HG03342 (cell line): ENCODE measurements at regions not wholly inside any gene's neighbourhood (a gene's known extent, or its start where the extent isn't known, plus 50 kb on each side); places are given as distances from the start of the nearest gene placed in this dataset.
A peak's percentile ranks its signal among the peaks of the same experiment; 100 is the strongest.
"Not testable (repeated sequence)": the region's sequence is repeated elsewhere in the genome, so short reads cannot be mapped to it uniquely, and the experiment has no call there.

ENCODE experiments used
- ATAC-seq: cut with Tn5 transposase; IDR thresholded peaks from one replicate; pipeline ENCODE4 v1.9.1; 2021; ENCODE audit warnings: mild to moderate bottlenecking, moderate library complexity; ENCODE audit not compliant: unreplicated experiment

GRCh38 chr6:30832864-30833263 is 51.5 kb upstream of the DDR1 start:
- ATAC-seq: no peak

- no peak for ATAC-seq
Observed at GRCh38 chr6:30830438-30830837, 53.9 kb upstream of the DDR1 start.

DNA sequence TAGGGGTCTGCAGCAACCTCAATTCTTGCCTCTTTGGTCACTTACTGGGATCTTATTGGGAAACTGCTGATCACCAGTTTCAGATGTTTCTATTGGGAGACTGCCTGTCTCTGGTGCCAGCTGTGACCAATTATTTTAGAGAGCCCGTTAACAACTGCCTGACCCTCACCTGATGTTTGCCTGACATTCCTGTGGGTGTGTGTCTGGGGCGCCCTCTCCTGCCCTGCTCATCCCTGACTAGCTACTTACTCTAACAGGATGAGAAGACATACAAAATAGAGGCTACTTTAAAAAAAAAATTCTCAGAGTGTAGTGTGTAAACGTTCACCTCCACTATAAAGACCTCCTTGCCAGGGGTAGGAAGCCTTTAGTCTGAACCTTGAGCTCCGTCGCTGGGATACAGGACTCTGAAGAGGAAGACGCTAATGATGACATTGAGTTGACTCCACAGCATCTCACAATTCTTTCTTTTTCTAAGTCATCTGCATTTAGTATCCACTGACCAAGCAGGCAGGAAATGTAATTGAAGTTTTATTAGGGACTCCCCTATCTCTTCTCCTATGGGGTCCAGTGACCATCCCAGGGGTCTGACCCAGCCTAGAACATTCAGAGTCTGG is 54.6 kb upstream of the DDR1 start:
- ATAC-seq: no peak

DNA sequence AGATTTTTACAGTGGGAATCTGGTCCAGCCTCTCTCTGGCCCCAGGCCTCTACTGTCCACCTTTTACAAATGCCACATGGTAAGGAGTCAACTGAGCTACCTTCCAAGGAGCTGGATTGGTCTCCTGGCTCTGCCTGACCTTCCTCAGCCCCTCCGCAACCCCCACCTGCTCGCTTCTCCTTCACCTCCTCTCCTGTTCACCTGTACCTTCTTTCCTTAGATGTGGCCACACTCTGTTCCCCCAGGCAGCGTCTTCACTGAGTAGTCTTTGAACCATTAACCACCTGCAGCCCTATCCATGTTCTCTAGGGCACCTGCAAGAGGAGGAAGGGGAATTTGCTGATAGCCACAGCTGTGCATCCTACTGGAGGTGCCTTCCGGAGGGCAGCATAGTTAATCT is 55.3 kb upstream of the DDR1 start:
- ATAC-seq: no peak

- ATAC-seq: no peak
Observed at GRCh38 chr6:30828027-30828962, 56.0 kb upstream of the DDR1 start.

- ATAC-seq: no peak
Observed at GRCh38 chr6:30826961-30827342, 57.4 kb upstream of the DDR1 start.

GRCh38 chr6:30824698-30825097 is 59.6 kb upstream of the DDR1 start:
- no peak for ATAC-seq

- no peak for ATAC-seq
Observed at GRCh38 chr6:30823534-30823865, 60.8 kb upstream of the DDR1 start.

DNA sequence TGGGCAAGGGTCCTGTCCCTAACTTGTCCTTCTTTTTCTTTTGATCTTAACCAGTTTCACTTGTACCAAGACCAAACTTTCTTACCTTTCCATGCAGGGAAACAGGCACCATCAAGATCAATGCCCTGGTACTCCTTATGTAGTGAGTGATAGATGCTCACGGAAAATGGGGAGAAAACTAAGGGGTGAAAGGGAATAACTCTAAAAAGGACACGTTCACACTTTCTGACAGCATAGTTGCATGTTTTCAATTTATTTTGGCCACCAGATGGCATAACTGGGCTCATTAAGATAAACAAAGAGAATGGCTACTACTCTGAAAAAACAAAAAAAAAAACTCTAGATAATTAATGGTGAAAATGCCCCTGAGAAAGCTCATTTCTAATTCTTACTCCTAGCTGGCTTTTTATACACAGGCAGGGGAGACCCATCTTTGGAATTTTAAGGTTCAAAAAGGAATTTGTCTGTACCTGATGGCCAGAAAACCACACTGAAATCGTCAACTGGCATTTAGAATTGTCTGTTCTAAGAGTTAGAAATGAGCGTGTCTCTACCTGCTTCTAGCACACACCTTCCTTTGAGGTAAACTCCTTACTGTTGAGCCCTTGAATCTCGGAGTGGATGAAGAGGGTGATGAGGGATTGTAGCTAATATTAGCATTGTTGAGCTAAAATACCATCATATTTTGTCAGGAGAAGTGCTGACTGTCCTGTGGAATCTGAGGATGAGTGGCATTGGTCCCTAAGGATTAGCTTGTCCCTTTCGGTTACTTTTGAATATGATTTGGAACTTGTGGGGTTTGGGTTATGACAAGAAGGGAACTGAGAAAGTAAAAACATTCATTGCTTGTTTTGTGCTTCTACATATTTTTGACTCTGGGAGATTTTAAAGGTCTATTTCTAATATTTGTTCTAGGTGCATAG is 62.2 kb upstream of the DDR1 start:
- ATAC-seq: no peak

DNA sequence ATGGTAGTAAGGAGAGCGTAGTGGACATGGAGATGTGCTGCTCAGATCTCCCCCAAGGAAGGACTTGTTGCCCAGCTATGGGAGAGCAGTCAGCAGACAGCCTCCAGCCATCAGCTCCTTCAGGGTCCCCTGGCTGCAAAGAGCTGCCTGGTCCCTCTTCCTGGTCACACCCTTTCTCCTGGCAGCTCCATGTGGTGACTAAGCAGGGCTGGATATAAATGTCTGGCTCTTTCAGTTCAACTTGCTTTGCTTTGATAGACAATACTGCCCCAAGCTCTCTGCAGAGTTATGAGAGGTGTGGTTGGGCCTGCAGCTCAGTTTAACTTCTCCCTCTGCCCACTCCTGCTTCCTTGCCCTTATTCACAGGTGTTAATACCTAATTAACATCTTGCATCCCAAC is 64.1 kb upstream of the DDR1 start:
- ATAC-seq: no peak

DNA sequence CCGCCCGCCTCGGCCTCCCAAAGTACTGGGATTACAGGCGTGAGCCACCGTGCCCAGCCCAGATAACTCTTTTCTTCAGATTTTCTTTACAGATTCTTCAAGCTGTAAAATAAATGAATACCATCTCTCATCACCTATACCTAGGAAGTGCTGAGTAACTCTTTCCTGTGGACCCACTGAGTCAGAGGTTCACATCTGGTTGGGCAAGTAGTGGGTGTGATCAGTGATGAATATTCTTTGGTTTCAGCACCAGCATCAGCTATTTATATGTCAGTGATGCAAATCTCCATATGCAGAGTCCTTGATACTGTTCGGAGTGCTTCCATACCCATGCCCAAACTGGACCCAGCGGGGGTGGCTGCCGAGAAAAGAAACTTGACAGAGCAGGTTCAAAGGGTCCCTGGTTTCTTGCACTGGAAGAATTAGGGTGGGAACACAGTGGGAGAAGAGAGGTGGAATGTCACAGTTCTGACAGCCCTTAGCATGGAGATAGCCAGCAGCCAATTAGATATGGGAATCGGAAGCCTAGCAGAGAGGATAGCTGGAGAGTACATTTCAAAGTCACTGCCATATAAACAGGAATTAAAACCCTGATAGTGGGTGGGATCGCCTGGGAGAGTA is 64.9 kb upstream of the DDR1 start:
- ATAC-seq: no peak

GRCh38 chr6:30818391-30818841 is 65.9 kb upstream of the DDR1 start:
- no peak for ATAC-seq

GRCh38 chr6:30816791-30817739 is 67.3 kb upstream of the DDR1 start:
- no peak for ATAC-seq

- not testable (repeated sequence) for ATAC-seq
Observed at GRCh38 chr6:30816296-30816695, 68.0 kb upstream of the DDR1 start.

DNA sequence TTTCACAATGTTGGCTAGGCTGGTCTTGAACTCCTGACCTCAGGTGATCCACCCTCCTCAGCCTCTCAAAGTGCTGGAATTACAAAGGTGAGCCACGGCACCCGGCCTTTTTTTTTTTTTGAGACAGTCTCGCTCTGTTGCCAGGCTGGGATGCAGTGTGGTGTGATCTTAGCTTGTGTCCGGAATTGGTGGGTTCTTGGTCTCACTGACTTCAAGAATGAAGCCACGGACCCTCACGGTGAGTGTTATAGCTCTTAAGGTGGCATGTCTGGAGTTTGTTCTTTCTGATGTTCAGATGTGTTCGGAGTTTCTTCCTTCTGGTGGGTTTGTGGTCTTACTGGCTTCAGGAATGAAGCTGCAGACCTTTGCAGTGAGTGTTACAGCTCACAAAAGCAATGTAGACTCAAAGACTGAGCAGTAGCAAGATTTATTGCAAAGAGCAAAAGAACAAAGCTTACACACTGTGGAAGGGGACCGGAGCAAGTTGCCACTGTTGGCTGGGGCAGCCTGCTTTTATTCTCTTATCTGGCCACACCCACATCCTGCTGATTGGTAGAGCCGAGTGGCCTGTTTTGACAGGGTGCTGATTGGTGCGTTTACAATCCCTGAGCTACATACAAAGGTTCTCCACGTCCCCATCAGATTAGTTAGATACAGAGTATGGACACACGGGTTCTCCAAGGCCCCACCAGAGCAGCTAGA is 69.1 kb upstream of the DDR1 start:
- not testable (repeated sequence) for ATAC-seq

DNA sequence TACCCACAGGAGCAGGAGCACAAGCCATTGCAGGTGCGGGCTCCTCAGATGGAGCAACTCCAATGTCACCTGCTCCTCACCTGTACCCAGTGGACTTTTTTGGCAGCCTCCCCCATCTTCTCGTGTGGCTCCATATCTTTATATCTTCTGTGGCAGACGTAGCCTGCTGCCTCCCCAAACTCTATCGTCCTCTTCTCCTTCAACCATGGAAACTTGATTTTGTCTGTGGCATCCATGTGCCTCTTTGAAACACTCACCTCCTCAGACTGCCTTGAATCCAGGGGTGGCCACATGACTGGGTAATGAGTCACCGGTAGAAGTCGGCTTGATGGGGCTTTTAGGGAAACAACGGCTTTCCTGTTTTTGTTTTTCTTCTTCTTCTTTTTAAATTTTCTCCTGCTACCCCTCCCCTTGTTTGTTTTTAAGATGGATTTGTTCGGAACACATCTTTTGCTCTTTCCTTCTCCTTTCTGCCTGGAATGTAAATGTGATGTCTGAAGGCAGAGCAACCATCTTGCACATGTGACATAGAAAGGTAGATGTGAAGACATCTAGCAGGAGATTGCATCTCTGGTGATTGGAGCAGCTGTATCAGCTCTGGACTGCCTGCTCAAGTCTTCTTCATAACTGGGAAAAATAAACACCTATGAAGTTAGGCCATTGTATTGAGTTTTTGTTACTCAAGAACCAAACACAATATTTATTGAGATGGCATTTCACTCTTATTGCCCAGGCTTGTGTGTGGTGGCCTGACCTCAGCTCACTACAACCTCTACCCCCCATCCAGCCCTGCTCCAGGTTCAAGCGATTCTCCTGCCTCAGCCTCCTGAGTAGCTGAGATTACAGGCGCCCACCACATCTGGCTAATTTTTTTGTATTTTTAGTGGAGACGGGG is 69.9 kb upstream of the DDR1 start:
- no peak for ATAC-seq

GRCh38 chr6:30813631-30814145 is 69.3 kb upstream of the IER3 start:
- ATAC-seq: no peak

- ATAC-seq: peak; percentile 82
Observed at GRCh38 chr6:30810813-30811339, 66.5 kb upstream of the IER3 start.
